ENCODE measurements at regions not wholly inside any gene's neighbourhood (a gene's known extent, or its start where the extent isn't known, plus 50 kb on each side); places are given as distances from the start of the nearest gene placed in this dataset.

GRCh38 chr20:24777746-24778145 is 171.3 kb upstream of the CST7 start:
- no peak for DNase-seq (ENCODE audit: low read depth)

DNA sequence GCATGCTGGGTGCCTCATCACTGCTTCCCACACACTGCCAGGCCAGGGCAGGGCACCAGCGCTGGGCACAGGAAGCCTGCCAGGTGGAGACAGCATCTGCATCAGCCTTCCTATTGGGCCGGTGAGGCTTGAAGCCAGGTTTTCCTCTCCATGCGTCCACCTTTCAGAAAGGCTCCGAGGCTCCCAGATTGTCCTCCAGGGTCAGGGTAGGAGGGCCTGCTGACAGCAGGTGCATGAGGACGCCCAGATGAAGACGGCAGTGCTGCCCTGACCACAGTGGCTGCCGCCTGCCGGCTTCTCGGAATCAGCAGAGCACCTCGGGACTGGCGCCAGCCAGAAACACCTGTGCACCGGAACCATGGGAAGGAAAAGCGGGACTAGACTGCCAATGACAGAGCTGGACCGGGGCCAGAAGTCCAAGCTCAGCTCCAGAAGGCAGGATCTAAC is 170.5 kb upstream of the CST7 start:
- no peak for DNase-seq (ENCODE audit: low read depth)

DNA sequence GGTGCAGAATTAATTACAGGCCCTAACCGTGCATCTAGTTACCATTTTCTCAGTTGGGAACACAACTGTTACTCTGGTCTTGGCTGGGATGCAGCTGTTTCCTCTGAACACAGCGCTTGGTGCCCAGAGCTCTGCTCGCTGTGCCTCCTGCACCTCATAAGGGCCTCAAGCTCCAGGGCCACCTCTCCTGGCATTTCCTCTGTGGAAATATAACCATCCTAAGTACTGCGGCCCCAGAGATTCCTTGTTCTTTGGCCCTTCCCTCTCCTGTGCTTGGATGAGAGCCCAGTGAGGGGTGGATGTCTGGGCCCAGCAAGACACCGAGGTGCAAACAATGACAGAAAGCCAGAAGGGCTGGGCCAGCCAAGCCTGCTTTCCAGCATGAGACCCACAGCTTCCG is 169.9 kb upstream of the CST7 start:
- no peak for DNase-seq (ENCODE audit: low read depth)

GRCh38 chr20:24779946-24780345 is 169.1 kb upstream of the CST7 start:
- no peak for DNase-seq (ENCODE audit: low read depth)

DNA sequence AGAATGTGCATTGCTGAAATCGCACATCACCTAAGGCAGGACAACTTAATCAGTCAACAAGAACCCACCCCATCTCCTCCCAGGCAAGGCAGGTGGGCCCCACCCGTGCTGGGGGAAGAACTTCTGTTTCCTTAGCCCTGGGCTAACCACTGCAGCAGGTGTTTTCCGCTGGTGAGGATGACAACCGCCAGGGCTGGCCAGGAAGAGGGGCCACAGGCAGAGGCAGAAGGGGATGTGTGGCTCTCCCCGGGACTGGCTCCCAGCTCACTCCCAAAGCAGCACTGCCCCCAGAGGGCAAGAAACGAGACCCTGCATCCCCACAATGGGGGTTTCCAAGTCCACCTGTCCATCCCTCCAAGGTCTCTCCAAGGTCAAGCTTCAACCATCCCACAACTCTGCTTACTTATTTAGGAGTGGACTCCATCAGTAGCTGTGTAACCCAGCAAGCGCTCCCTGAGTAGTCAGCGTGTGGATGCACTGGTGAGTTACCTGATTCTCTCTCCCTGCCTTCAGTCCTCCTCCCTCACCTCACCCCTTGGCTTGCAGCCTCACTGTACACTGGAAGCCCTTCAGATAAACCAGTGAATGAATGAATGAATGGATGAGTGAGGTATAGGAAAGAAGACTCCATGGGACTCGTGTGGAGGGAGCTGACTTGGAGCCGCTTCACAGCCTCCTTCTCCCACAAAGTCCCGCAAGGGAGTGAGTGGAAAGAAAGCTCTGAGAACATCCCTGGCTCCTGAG is 168.2 kb upstream of the CST7 start:
- no peak for DNase-seq (ENCODE audit: low read depth)

DNA sequence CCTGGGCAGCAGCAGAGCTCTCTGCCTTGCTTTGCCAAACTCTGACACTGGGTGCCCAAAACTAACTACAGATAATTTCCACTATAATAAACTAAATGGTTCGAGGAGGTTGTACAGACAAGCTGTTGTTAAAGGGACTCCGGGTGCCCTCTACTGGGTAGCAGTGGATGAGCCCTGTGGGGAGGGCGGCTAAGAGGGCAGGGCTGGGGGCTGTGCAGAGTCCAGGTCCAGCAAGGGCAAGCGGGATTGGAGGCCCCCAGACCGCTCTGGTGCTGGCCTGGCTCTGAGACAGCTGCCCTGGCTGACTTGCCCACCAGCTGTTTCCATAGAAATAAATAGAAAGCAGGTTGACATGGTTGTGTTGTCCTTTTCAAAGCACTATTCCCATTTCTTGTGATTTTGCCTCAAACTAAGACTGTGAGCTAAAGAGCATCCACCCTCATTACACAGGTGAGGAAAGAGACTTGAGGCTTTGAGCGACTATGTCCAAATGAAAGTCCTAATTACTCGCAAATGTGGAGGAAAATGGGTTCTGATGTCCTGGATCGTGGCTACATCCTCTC is 167.6 kb upstream of the CST7 start:
- no peak for DNase-seq (ENCODE audit: low read depth)

DNA sequence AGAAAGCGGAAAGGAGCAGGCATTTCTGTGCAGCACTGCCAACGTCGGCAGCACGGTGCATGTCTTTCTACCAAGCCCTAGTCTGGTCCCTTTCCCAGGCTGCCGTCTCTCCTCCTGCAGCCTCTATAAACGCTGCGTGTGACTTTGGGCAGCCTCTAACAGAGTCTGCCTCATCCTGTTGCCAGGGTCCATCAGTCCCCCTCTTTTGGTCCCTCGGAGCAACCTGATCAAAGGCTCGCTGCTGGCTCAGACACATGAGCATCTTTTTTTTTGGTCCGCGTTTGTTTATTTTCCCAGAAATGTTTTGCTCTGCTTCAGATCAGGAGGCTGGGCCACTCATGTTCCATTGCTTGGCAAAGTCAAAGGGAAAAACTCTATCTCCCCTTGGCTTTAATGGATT is 166.8 kb upstream of the CST7 start:
- no peak for DNase-seq (ENCODE audit: low read depth)

DNA sequence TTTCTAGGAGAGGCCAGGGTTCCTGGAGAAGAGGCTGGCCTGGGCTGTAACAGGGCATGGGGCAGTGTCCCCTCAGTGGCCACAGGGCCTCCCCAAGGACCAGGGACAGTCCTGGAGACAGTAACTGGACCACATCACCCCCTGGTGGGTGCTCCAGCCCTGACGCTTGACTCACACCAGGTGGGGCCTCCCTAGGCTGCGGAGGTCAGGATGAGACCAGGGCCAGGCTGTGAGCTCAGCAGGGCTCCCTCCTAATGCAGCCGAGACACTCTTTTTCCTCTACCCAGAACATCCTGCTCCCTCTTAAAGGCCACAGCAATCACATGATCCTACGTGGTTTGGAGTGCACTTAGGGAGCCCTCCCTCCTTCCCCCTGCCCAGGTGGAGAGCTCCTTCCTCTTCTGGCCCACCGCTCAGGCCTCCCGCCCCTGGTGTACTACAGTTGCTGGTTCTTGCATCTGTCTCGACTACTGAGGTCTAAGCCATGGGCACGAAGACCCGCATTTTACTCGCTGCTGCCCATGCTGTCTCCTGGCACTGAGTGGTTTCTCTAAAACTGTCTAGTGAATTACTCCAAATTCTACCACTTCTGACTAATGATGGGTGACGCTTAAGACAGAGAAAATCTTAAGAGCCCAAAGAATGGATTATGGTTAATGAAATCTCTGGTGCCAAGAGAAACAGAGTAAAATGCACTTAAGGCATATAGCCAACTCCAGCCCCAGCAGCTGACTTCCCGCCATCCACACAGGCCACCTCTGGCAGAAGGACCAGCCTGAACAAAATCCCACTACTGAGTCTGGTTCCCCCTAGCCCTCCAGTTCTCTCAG is 166.1 kb upstream of the CST7 start:
- no peak for DNase-seq (ENCODE audit: low read depth)

DNA sequence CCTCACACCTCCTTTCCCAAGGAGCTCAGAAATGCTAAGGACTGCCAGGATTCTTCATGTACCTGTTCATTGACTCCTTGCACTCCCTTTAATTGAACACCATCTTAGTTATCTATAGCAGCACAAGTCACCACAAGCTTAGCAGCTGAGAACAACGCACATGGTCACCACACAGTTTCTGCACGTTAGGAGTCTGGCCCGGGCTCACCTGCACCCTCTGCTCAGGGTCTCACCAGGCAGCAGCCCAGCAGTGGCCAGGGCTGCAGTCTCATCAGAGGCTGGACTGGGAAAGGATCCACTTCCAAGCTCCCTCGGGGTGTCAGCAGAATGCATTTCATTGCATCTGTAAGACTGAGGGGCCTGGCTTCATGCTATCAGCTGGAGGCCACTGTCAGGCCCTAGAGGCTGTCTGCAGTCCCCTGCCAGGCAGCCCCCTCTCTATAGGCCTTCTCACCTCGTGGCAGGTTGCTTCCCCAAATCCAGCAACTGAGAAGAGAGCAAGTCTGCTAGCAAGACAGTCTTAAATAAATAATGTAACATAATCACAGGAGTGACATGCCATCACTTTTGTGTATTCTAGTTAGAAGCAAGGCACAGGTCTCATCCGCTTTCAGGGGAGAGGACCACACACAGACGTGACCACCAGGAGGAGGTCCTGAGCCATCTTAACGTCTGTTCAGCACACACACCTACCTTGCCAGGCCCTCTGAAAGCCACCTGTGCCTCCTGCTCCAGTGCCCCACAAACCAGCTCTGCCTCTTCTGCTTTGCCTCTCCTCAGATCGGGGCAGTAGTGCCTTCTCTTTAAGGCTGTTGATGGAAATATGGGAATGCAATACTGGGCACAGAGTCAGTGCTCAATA is 165.2 kb upstream of the CST7 start:
- no peak for DNase-seq (ENCODE audit: low read depth)

DNA sequence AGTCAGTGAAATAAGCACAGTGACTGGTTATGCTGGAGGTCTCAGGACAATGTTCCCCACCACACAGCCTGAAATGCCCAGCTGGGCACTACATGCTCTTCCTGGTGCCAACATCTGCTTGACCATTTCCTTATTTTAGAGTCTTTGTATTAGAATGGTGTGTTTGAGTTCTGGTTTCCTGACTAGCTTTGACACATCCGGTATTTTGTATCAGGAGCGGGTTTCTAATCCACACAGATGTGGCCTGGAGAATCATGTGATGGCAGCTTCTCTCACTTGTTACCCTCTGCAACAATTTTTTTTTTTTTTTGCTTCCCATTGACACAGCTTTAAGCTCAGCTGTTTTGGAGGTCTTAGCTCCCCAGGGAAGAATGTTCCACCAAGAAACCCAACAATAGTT is 164.5 kb upstream of the CST7 start:
- DNase-seq (ENCODE audit: low read depth), result no peak

DNA sequence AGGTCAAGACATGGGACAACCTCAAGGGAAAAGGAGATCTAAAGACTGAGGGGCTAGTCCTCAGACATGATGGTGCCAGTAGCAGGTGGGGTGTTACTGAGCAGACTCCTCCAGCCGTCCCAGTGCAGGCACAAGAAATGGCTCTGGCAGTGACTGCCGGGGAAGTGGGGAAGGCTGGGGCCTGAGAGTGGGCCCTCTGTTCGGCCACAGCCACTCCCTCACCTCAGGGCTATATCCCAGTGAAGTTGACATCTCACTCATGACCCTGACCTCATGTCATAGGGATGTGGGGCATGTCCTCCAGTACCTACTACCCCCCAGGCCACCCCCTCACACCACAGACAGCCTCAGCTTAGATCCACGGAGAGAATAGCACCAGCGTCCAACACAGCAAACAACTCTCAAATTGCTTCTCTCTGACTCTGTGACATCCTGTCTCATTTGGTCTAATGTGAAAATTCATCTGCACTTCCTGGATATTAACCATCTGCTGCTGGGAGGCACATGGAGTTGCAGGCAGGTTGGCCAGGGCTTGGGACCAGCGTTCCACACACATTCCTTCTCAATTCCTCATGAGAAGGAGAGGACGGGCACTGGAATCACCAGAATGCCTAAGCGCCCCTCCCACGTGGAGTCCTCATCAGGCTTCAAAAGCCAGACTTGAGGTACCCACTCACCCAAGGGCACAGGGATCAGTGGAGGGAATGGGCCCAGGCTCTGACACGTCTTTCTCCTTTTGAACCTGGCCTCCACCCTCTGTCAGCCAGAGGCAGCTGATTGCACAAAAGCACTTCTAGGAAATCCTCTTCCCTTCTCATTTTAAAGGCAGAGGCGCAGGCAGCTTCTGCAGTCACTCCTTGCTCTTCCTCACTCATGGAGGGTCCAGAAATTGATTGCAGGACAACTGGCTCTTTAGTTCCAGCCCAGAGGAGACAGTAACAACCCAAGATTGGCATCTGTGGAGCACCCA is 163.6 kb upstream of the CST7 start:
- peak; percentile 82 for DNase-seq (ENCODE audit: low read depth)

- no peak for DNase-seq (ENCODE audit: low read depth)
Observed at GRCh38 chr20:24786111-24786495, 163.0 kb upstream of the CST7 start.

DNA sequence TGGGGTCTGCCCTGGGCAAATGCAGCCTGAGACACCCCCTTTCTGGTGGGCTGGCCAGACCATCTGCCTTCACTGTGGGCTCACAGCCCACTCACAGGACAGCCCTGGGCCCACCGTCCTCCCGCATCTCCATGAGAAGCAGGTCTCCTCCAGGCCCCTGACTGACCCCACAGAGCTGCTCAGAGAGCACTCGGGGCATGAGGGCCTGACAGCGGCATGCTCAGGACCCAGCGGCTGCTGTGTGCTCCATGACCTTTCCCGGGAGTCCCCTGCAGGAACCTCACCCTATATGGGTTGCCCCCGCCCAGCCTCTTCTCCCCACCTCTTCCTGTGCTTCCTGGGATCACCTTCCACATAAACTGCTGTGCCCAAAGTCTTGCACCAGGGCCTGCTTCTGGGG is 162.4 kb upstream of the CST7 start:
- DNase-seq (ENCODE audit: low read depth), result no peak

- DNase-seq (ENCODE audit: low read depth), result no peak
Observed at GRCh38 chr20:24787071-24787470, 162.0 kb upstream of the CST7 start.

GRCh38 chr20:24787621-24788020 is 161.4 kb upstream of the CST7 start:
- no peak for DNase-seq (ENCODE audit: low read depth)

DNA sequence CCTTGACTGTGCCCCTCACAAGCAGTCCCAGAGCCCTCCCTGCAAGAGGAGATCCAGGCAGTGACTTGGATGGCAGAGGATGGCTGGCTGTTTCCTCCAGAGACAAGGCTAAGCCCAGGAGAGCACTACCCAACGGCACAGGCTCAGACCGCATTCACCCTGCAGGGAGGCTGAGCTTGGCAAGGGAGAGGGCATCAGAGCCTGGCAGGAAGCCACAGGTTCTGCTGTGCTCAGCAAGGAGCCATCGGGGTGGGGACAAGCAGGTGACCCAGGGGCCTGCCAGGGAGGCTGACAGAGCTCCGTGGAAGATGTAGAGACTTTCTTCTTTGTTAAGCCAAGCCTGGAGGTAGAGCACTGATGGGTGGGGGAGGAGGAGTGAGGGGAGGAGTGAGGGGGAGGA is 159.2 kb upstream of the CST7 start:
- DNase-seq (ENCODE audit: low read depth), result no peak

DNA sequence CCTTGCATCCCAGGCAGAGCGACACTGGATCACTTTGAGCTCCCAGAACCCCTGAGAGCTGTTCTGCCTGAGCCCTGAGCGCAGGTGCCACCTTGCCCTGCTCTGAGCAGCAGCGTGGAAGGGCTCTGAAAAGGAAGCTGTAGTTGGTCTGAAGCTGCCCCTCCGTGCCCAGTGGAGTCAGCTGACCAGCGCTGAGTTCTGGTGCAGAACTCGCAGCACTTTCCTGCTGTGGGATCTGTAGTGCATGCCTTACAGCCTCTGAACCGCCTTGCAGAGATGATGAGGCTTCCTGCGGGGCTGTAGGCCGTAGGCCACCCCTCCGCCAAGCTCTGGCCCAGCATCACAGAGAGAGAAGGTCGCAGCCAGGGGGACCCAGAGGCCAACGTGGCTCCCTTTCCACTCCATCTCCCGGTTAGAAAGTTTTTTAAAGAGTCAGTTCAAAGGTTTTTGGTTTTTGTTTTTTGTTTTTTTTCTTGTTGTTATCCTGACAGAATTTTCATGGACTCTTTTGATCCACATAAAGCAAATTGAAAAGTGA is 158.3 kb upstream of the CST7 start:
- DNase-seq (ENCODE audit: low read depth), result no peak

- no peak for DNase-seq (ENCODE audit: low read depth)
Observed at GRCh38 chr20:24791953-24792352, 157.1 kb upstream of the CST7 start.

- no peak for DNase-seq (ENCODE audit: low read depth)
Observed at GRCh38 chr20:24792641-24793495, 156.2 kb upstream of the CST7 start.

- no peak for DNase-seq (ENCODE audit: low read depth)
Observed at GRCh38 chr20:24795436-24795835, 153.6 kb upstream of the CST7 start.
